HG03159 (cell line): ENCODE measurements at regions not wholly inside any gene's neighbourhood (a gene's known extent, or its start where the extent isn't known, plus 50 kb on each side); places are given as distances from the start of the nearest gene placed in this dataset.

Experiments
- ATAC-seq: cut with Tn5 transposase; IDR thresholded peaks from one replicate; pipeline ENCODE4 v1.9.1; 2021; ENCODE audit warnings: mild to moderate bottlenecking, moderate library complexity; ENCODE audit not compliant: unreplicated experiment

DNA sequence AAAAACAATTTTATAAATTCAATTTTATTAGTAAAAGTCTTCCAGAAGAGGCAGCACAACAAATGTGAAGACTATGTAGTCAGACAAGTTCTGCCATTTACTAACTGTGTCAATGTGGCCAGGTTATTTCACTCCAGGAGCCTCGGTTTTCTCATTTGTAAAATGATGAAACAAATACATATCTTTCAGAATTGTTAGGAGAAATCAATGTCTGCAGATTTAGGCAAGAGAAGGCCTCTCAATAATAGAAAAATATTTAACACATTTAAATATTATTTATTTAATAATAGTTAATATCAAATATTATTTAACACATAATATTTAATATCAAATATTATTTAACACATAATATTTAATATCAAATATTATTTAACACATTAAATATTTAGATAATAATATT is 75.6 kb upstream of the PTGFR start:
- no peak for ATAC-seq

GRCh38 chr1:78419309-78419708 is 71.5 kb upstream of the PTGFR start:
- no peak for ATAC-seq

GRCh38 chr1:78420181-78420580 is 70.6 kb upstream of the PTGFR start:
- ATAC-seq: no peak

GRCh38 chr1:78420688-78421087 is 70.1 kb upstream of the PTGFR start:
- no peak for ATAC-seq

DNA sequence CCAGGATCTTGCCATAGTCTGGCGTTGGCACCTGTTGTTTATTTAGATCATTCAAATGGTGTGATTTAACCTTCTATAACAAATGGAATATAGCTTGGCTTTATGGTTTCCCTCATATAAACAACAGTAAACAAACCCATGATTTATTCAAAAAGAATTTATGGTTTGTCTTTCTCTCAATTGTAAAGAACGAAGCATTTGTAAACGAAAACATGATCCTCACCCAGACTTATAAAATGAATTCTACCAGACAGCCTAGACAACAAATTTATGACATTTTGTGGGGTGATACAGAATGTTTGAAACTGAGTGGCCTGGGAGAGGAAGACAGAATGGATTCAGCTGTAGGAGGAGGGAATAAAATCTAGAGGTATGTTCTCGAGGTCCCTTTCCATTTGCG is 66.1 kb upstream of the PTGFR start:
- no peak for ATAC-seq

DNA sequence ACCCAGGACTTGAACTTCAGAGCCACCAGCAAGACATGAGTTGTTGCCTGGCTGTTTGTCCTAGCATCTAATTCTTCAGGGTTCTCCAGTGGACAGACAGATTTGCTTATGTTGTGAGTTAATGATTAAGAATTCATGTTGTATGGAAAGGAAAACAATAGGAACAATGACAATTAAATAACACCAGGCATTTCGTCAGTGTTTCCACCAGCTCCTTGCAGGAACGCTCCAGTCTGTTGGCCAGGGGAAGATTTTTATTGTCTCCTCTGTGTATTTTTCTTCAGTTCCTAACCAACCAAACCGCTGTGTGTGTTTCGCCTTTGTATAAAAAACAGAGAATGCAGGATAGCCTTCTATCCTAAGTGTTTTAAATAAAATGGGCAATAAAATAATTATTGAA is 64.4 kb upstream of the PTGFR start:
- ATAC-seq: no peak

DNA sequence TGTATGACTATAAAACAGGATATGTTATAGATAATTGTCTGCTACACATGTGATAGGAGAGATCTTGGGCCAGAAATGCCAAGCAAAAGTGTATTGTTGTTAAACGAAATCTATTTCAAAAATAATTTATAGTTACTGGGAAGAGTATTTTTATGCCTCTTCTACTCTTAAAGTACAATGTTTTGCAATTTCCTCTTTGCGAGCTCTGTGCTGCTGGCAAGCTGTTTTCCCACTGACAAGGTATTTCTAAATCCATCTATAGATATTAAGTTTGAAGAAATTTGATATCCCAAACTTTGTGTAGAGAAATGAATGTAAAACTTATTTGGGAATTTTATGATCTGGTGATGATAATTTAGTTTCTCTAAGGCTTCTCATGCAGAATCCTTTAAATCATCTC is 63.3 kb upstream of the PTGFR start:
- ATAC-seq: no peak

- no peak for ATAC-seq
Measured at GRCh38 chr1:78432016-78432415, 58.8 kb upstream of the PTGFR start.

- ATAC-seq: no peak
Measured at GRCh38 chr1:78434351-78434750, 56.4 kb upstream of the PTGFR start.

DNA sequence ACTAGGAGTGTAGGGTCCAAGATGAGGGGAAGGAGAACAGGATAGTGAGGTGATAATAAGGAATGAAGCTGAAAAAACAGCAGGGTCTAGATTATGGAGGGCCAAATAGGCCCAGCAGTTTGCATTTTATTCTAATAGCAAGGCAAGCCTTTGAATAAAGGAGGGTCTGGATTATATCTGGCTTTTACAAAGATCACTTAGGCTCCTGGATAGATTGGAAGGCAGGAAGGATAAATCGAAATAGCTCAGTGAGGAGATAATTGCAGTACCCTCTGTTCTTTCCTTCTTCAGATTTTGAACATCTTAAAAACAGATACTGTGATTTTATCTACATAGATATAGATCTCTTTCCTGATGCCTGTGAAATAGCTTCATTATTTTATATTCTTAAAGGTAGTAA is 53.8 kb upstream of the PTGFR start:
- no peak for ATAC-seq

- no peak for ATAC-seq
Measured at GRCh38 chr1:78437396-78437795, 53.4 kb upstream of the PTGFR start.

DNA sequence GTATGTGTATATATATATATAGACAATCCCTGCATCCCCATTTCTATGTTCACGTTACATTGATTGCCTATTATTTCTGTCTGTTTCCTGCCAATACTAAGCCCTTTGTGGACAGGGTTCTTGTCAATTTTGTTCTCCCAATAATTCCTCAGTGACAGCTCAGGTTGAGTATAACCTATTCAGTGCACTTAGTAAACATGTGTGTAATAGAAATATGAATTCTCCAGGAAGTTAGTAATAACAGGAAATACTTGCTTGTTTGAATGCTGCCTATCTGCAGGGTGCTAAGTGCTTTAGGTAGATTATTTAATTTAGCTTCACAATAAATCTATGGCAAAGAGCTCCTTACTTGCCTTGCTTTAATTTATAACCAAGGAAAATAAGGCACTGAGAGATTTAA is 52.8 kb upstream of the PTGFR start:
- ATAC-seq: no peak

- ATAC-seq: no peak
Measured at GRCh38 chr1:78440381-78440793, 50.4 kb upstream of the PTGFR start.
